D721Med (cell line): ENCODE measurements at regions not wholly inside any gene's neighbourhood (a gene's known extent, or its start where the extent isn't known, plus 50 kb on each side); places are given as distances from the start of the nearest gene placed in this dataset.

Experiments used
- DNase-seq: peaks from one replicate; pipeline ENCODE4 v3.0.0; 2011; ENCODE audit warnings: low spot score; ENCODE audit not compliant: insufficient read length
- FAIRE-seq: peaks from 2 replicates; lab custom pipeline; 2011; peaks lifted over from hg19 to GRCh38; lab: Jason Lieb, UNC
- TF ChIP-seq, protein P1 (sequence below): IDR thresholded peaks from 2 replicates; pipeline ENCODE4 v1.5.1; 2012; ENCODE audit warnings: mild to moderate bottlenecking, control low read depth; ENCODE audit not compliant: insufficient read depth; ENCODE audit errors: missing control alignments

- DNase-seq = no peak
- FAIRE-seq = no peak
- TF ChIP-seq, protein P1, sequence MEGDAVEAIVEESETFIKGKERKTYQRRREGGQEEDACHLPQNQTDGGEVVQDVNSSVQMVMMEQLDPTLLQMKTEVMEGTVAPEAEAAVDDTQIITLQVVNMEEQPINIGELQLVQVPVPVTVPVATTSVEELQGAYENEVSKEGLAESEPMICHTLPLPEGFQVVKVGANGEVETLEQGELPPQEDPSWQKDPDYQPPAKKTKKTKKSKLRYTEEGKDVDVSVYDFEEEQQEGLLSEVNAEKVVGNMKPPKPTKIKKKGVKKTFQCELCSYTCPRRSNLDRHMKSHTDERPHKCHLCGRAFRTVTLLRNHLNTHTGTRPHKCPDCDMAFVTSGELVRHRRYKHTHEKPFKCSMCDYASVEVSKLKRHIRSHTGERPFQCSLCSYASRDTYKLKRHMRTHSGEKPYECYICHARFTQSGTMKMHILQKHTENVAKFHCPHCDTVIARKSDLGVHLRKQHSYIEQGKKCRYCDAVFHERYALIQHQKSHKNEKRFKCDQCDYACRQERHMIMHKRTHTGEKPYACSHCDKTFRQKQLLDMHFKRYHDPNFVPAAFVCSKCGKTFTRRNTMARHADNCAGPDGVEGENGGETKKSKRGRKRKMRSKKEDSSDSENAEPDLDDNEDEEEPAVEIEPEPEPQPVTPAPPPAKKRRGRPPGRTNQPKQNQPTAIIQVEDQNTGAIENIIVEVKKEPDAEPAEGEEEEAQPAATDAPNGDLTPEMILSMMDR = no peak
These were observed 148.9 kb downstream of the TMEM200A start for GRCh38 chr6:130514712-130515111.

DNA sequence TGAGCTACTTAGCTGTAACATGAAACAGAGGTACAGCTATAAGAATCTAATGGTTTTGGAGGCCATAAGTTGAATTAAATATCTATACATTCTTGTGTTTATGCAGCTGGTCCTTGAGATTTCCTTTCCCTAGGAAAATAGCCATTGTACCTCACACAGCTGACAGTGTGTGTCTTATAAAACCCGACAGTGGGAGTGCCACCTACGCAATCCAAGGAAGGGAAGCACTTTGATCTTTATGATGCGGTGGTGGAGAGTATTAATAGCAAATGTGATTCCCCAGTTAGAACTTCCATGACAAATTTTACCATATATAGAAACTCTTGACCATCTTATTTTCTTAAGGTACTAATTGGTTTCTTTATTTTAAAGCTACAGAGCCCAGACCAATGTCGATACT lies 149.5 kb downstream of the TMEM200A start:
- TF ChIP-seq, protein P1 = no peak
- no peak for DNase-seq
- no peak for FAIRE-seq

DNA sequence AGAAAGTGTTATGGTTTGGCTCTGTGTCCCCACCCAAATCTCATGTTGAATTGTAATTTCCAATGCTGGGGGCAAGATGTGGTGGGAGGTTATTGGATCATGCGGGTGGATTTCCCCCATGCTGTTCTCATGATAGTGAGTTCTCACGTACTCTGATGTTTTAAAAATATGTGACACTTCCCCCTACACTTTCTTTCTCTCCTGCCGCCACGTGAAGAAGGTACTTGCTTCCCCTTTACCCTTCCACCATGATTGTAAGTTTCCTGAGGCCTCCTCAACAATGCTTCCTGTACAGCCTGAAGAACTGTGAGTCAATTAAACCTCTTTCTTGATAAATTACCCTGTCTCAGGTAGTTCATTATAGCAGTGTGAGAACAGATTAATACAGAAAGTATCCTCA lies 150.8 kb downstream of the TMEM200A start:
- DNase-seq (no peak), FAIRE-seq (no peak)
- TF ChIP-seq, protein P1 = no peak

GRCh38 chr6:130517444-130517931 lies 151.7 kb downstream of the TMEM200A start:
- DNase-seq (no peak), FAIRE-seq (no peak)
- TF ChIP-seq, protein P1 = no peak

GRCh38 chr6:130518588-130518987 lies 152.8 kb downstream of the TMEM200A start:
- FAIRE-seq = no peak
- TF ChIP-seq, protein P1 = no peak
- DNase-seq = no peak

DNA sequence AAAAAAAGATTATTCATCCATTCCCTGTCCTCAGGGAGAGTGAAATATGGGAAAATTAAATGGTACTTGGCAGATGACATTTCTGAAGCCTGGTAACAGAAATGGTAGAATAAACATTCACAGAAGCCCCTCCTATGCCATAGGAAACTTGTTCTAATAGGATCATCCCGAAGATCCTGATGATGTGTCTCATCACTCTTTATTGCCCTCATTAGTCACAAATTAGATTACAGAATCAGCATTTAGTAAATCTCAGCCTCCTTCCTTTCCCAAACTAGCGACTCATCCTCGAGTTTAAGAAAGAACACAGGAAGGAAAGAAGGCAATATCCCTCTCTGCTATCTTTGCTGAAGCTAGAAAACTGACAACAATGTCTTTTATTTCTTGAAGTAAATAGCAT lies 154.4 kb downstream of the TMEM200A start:
- TF ChIP-seq, protein P1 = no peak
- no peak for DNase-seq
- FAIRE-seq = no peak

DNA sequence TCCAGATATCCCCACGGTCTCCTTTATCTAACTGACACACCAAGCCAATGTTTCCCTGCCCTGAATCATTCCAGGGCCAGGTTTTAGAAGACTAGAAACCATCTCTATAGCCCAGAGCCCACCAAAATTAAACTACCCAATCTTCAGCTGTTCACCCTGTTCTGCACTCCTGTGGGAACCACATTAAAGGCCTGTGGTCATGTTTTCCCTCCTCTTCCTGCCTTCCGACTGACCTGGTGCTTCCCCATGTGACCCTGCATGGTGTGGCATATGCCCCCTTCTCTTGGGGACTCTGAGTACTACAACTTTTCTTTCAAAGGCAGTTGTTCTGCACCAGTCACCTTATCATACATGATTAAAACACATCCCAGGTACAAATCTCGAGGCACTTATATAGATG lies 155.0 kb downstream of the TMEM200A start:
- no peak for FAIRE-seq
- TF ChIP-seq, protein P1 = no peak
- no peak for DNase-seq
